ENCODE measurements at regions not wholly inside any gene's neighbourhood (a gene's known extent, or its start where the extent isn't known, plus 50 kb on each side); places are given as distances from the start of the nearest gene placed in this dataset.

DNA sequence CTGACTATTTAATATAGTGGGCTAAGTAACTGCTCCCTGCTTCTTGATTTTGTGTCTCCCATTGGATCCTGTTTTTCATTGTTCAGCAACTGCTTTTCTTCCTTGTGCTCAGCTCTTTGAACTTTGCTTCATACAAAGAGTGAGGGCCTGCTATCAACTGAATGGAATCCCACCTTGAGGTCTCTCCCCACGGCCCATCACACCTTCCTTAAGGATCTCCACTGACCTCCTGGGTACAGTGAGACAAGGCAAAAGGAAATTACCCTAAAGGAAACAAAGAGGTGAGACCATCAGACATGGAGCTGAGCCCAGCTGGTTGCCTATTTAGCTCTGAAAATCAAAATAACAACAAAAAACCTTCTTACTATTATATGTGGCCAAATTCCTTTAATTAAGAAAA, 91.3 kb upstream of the RPL34 start:
- H3K27ac ChIP-seq (ENCODE audit: low read depth, low read length), result no peak overlapping the region
- H3K27me3 Mint-ChIP-seq (ENCODE audit: insufficient read depth), result no peaks in the 10 kb centered on the region
- no peaks in the 10 kb centered on the region for H3K36me3 Mint-ChIP-seq (ENCODE audit: low read depth)
- no peak overlapping the region for H3K27ac Mint-ChIP-seq
- H3K9ac ChIP-seq (ENCODE audit: extremely low read depth, low read length, poor library complexity, severe bottlenecking), result no peak overlapping the region
- WGBS, 2 experiments (ENCODE audit: insufficient coverage in 1 of 2, insufficient read length in 1 of 2), result 43% methylated on average over 1 of the region's 1 CpG; no CpG with 5 or more reads in 1 of the 2 experiments
- peak; percentile 50 for DNase-seq
- TF ChIP-seq, protein P1, sequence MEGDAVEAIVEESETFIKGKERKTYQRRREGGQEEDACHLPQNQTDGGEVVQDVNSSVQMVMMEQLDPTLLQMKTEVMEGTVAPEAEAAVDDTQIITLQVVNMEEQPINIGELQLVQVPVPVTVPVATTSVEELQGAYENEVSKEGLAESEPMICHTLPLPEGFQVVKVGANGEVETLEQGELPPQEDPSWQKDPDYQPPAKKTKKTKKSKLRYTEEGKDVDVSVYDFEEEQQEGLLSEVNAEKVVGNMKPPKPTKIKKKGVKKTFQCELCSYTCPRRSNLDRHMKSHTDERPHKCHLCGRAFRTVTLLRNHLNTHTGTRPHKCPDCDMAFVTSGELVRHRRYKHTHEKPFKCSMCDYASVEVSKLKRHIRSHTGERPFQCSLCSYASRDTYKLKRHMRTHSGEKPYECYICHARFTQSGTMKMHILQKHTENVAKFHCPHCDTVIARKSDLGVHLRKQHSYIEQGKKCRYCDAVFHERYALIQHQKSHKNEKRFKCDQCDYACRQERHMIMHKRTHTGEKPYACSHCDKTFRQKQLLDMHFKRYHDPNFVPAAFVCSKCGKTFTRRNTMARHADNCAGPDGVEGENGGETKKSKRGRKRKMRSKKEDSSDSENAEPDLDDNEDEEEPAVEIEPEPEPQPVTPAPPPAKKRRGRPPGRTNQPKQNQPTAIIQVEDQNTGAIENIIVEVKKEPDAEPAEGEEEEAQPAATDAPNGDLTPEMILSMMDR (conservative IDR thresholded peaks at IDR 0.05), result no peak
- H3K4me1 ChIP-seq (ENCODE audit: control insufficient read depth, insufficient read depth, low read length), result peaks cover 2% of the 10 kb centered on the region
- H3K4me3 ChIP-seq (ENCODE audit: low read length), result no peak overlapping the region
- H3K36me3 ChIP-seq (ENCODE audit: control insufficient read depth, insufficient read depth, low read length), result no peaks in the 10 kb centered on the region
- H3K27me3 ChIP-seq (ENCODE audit: control insufficient read depth, insufficient read depth, low read length, poor library complexity, severe bottlenecking), result no peaks in the 10 kb centered on the region
- H3K9me3 Mint-ChIP-seq, result no peaks in the 10 kb centered on the region
- peaks cover 5% of the 10 kb centered on the region for H3K4me1 Mint-ChIP-seq
- no peak overlapping the region for H3K4me3 Mint-ChIP-seq
- no peaks in the 10 kb centered on the region for H3K9me3 ChIP-seq (ENCODE audit: control insufficient read depth, low read length)

DNA sequence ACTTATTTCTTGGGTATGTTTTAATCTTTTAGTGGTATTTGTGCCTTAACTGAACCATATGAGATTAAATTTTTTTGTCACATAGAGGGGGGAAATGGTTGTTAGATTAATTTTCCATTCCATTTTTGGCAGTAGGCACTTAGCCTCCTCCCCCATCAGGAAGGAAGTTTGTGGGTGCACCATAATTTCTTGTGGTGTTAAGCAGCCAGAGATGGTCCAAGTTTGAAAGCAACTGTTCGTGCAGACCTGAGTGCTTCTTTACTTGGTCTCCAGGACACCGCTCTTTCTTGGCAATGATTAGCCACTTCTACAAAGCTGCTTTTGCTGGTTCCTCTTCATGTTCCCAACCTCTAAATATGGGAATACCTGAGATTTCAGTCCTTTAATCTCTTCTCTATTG, 92.7 kb upstream of the RPL34 start:
- DNase-seq, result no peak
- peaks cover 5% of the 10 kb centered on the region for H3K4me1 Mint-ChIP-seq
- H3K36me3 ChIP-seq (ENCODE audit: control insufficient read depth, insufficient read depth, low read length), result no peaks in the 10 kb centered on the region
- no peaks in the 10 kb centered on the region for H3K9me3 ChIP-seq (ENCODE audit: control insufficient read depth, low read length)
- H3K27me3 Mint-ChIP-seq (ENCODE audit: insufficient read depth), result no peaks in the 10 kb centered on the region
- TF ChIP-seq, protein P1 (conservative IDR thresholded peaks at IDR 0.05), result no peak
- 93 to 100% methylated on average over 2 of the region's 2 CpGs for WGBS, 2 experiments (ENCODE audit: insufficient coverage in 1 of 2, insufficient read length in 1 of 2)
- no peaks in the 10 kb centered on the region for H3K27me3 ChIP-seq (ENCODE audit: control insufficient read depth, insufficient read depth, low read length, poor library complexity, severe bottlenecking)
- no peak overlapping the region for H3K4me3 Mint-ChIP-seq
- H3K4me3 ChIP-seq (ENCODE audit: low read length), result no peak overlapping the region
- H3K9me3 Mint-ChIP-seq, result no peaks in the 10 kb centered on the region
- no peaks in the 10 kb centered on the region for H3K4me1 ChIP-seq (ENCODE audit: control insufficient read depth, insufficient read depth, low read length)
- no peak overlapping the region for H3K27ac Mint-ChIP-seq
- H3K27ac ChIP-seq (ENCODE audit: low read depth, low read length), result no peak overlapping the region
- no peaks in the 10 kb centered on the region for H3K36me3 Mint-ChIP-seq (ENCODE audit: low read depth)
- no peak overlapping the region for H3K9ac ChIP-seq (ENCODE audit: extremely low read depth, low read length, poor library complexity, severe bottlenecking)

GRCh38 chr4:108520807-108521206, 99.6 kb upstream of the RPL34 start:
- Histone ChIP-seq H3K4me1 (ENCODE audit: control insufficient read depth, insufficient read depth, low read length) (no peaks in the 10 kb centered on the region), H3K4me3 (ENCODE audit: low read length) (no peak overlapping the region), H3K9ac (ENCODE audit: extremely low read depth, low read length, poor library complexity, severe bottlenecking) (no peak overlapping the region), H3K27me3 (ENCODE audit: control insufficient read depth, insufficient read depth, low read length, poor library complexity, severe bottlenecking) (no peaks in the 10 kb centered on the region), H3K36me3 (ENCODE audit: control insufficient read depth, insufficient read depth, low read length) (no peaks in the 10 kb centered on the region), H3K9me3 (ENCODE audit: control insufficient read depth, low read length) (no peaks in the 10 kb centered on the region), H3K27ac (ENCODE audit: low read depth, low read length) (no peak overlapping the region)
- peaks cover 6% of the 10 kb centered on the region for H3K27me3 Mint-ChIP-seq (ENCODE audit: insufficient read depth)
- no peak for DNase-seq
- TF ChIP-seq, protein P1 (conservative IDR thresholded peaks at IDR 0.05), result no peak
- H3K36me3 Mint-ChIP-seq (ENCODE audit: low read depth), result no peaks in the 10 kb centered on the region
- WGBS, 2 experiments (ENCODE audit: insufficient coverage in 1 of 2, insufficient read length in 1 of 2), result 90% methylated on average over 1 of the region's 1 CpG; no CpG with 5 or more reads in 1 of the 2 experiments
- H3K4me1 Mint-ChIP-seq, result no peaks in the 10 kb centered on the region
- no peak overlapping the region for H3K4me3 Mint-ChIP-seq
- no peaks in the 10 kb centered on the region for H3K9me3 Mint-ChIP-seq
- no peak overlapping the region for H3K27ac Mint-ChIP-seq

Measured in endodermal cell (in vitro differentiated cells).